ENCODE measurements at regions not wholly inside any gene's neighbourhood (a gene's known extent, or its start where the extent isn't known, plus 50 kb on each side); places are given as distances from the start of the nearest gene placed in this dataset.

DNA sequence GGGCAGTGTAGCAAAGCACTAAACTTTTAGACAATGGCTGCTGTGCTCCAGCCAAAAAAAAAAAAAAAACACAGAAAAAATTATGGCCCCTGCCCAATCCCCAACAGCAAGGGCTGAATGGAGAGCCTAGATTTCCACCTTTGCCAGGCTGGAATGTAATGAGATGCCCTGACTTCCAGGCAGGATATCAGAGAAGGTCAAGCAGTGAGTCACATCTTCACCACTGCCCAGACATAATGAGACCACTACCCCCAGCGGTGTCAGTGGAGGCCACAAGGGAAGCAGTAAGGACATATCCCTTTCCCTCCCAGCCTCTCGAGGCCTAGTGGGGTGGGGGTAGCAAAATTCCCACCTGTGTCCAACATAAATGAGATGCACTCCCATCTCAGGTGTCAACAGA is 216.3 kb upstream of the LEF1 start (continued):
- TF ChIP-seq, protein P1, sequence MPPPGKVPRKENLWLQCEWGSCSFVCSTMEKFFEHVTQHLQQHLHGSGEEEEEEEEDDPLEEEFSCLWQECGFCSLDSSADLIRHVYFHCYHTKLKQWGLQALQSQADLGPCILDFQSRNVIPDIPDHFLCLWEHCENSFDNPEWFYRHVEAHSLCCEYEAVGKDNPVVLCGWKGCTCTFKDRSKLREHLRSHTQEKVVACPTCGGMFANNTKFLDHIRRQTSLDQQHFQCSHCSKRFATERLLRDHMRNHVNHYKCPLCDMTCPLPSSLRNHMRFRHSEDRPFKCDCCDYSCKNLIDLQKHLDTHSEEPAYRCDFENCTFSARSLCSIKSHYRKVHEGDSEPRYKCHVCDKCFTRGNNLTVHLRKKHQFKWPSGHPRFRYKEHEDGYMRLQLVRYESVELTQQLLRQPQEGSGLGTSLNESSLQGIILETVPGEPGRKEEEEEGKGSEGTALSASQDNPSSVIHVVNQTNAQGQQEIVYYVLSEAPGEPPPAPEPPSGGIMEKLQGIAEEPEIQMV (CRISPR knock-in tag; IDR thresholded peaks at IDR 0.05; ENCODE audit: low read depth), result no peak
- TF ChIP-seq, protein P2, sequence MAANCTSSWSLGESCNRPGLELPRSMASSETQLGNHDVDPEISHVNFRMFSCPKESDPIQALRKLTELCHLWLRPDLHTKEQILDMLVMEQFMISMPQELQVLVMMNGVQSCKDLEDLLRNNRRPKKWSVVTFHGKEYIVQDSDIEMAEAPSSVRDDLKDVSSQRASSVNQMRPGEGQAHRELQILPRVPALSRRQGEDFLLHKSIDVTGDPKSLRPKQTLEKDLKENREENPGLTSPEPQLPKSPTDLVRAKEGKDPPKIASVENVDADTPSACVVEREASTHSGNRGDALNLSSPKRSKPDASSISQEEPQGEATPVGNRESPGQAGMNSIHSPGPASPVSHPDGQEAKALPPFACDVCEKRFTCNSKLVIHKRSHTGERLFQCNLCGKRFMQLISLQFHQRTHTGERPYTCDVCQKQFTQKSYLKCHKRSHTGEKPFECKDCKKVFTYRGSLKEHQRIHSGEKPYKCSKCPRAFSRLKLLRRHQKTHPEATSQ (CRISPR knock-in tag; IDR thresholded peaks at IDR 0.05; ENCODE audit: borderline replicate concordance), result no peak
- no peak for TF ChIP-seq EEA1 (CRISPR knock-in tag; IDR thresholded peaks at IDR 0.05; ENCODE audit: borderline replicate concordance)
- no peak for TF ChIP-seq ZSCAN25 (CRISPR knock-in tag; IDR thresholded peaks at IDR 0.05)
- no peak for TF ChIP-seq KDM1A (CRISPR knock-in tag; IDR thresholded peaks at IDR 0.05)

DNA sequence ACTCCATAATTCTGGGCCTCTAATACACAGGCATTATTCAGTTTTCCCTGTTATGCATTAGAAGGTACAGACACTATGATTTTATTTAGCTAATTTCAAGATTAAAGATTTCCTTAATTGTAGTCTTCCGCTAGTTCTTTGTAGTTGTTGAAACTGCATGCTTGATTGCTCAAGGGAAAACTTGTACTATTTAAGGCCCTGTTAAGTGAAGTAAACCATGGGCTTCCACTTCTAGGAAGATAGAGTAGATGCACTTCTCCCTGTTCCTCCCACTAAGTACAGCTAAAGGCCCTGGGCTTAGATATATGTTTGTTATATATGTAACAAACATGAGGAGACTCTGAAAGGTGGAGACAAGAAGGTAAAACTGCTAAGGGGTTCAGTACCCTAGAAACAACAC is 215.8 kb upstream of the LEF1 start:
- POLR2A ChIA-PET, result no interaction called here

More for the DNA sequence above, 215.8 kb upstream of the LEF1 start:
- no peak overlapping the region for H3K4me2 ChIP-seq (ENCODE audit: low read depth, low read length)
- peaks cover 0 to 3% of the 10 kb centered on the region in 2 experiments; a peak in 2 of 5 replicates for H3K27me3 ChIP-seq (ENCODE audit: control insufficient read depth in 1 of 2, insufficient read depth in 2 of 2, low read length in 2 of 2)
- no TSS peak for BruUV-seq (replicated peaks)
- H3K4me1 ChIP-seq (ENCODE audit: insufficient read depth, low read length), result no peaks in the 10 kb centered on the region
- TF ChIP-seq MXI1 (IDR thresholded peaks at IDR 0.05; ENCODE audit: borderline replicate concordance, low read depth, low read length) (no peak), AKAP8 (CRISPR knock-in tag; IDR thresholded peaks at IDR 0.05) (no peak), ZNF674 (CRISPR knock-in tag; IDR thresholded peaks at IDR 0.05; ENCODE audit: low read depth) (no peak), JUNB (CRISPR knock-in tag; IDR thresholded peaks at IDR 0.05; ENCODE audit: borderline replicate concordance) (no peak), TARDBP (CRISPR knock-in tag; IDR thresholded peaks at IDR 0.05) (no peak)
- intact Hi-C loops (cut with micrococcal nuclease; ENCODE audit: unreplicated experiment) (no loop called here), in situ Hi-C loops (cut with HindIII; ENCODE audit: extremely low pct_ligation_motif_present, low pct_unique_long_range_greater_than_20kb) (no loop called here)
- no peaks in the 10 kb centered on the region for H4K20me1 ChIP-seq (ENCODE audit: insufficient read depth, low read length)
- ATAC-seq (no peak), DNase-seq (ENCODE audit: low spot score) (no peak), FAIRE-seq (no peak)
- WGBS (ENCODE audit: low lambda C conversion rate), result 84% methylated on average over 1 of the region's 1 CpG
- no peaks in the 10 kb centered on the region for H3K36me3 ChIP-seq (replicated peaks in 1 of 2; ENCODE audit: control insufficient read depth in 1 of 2, insufficient read depth in 2 of 2, low read length in 2 of 2)
- CTCF ChIA-PET (ENCODE audit: low intra/inter-chr PET ratio, low total read pairs), result no interaction called here
- H3K27ac ChIP-seq (ENCODE audit: extremely low read length, insufficient read depth, low read length), result no peak overlapping the region
- no peaks in the 10 kb centered on the region for H3K79me2 ChIP-seq (ENCODE audit: insufficient read depth, low read length)
- no peak overlapping the region for H2AFZ ChIP-seq (ENCODE audit: low read length)
- H3K9me3 ChIP-seq (ENCODE audit: low read length), result no peaks in the 10 kb centered on the region
- no peak overlapping the region for H3K9ac ChIP-seq (ENCODE audit: insufficient read depth, low read depth, low read length)
- no peak overlapping the region for H3K4me3 ChIP-seq (replicated peaks in 1 of 3; ENCODE audit: insufficient read depth in 1 of 3, low read depth in 2 of 3, low read length in 3 of 3)
